ENCODE measurements at regions not wholly inside any gene's neighbourhood (a gene's known extent, or its start where the extent isn't known, plus 50 kb on each side); places are given as distances from the start of the nearest gene placed in this dataset.
"Not testable (repeated sequence)": the region's sequence is repeated elsewhere in the genome, so short reads cannot be mapped to it uniquely, and the experiment has no call there.

GRCh38 chr12:9365296-9365695, 157.1 kb upstream of the PZP start:
- DNase-seq = no peak

GRCh38 chr12:9364224-9365176, 156.3 kb upstream of the PZP start:
- DNase-seq = no peak

GRCh38 chr12:9363145-9363544, 154.9 kb upstream of the PZP start:
- no peak for DNase-seq

GRCh38 chr12:9361879-9362326, 153.7 kb upstream of the PZP start:
- DNase-seq = no peak

GRCh38 chr12:9354009-9354754, 146.0 kb upstream of the PZP start:
- DNase-seq = not testable (repeated sequence)

GRCh38 chr12:9351136-9351535, 142.9 kb upstream of the PZP start:
- DNase-seq = no peak

- DNase-seq = no peak
These were observed 142.0 kb upstream of the PZP start for GRCh38 chr12:9349888-9350885.

- no peak for DNase-seq
These were observed 140.8 kb upstream of the PZP start for GRCh38 chr12:9348906-9349518.

GRCh38 chr12:9347328-9348127, 139.3 kb upstream of the PZP start:
- DNase-seq = no peak

- DNase-seq = no peak
These were observed 138.7 kb upstream of the PZP start for GRCh38 chr12:9346866-9347327.

GRCh38 chr12:9345171-9345570, 137.0 kb upstream of the PZP start:
- DNase-seq = no peak

GRCh38 chr12:9344541-9344940, 136.3 kb upstream of the PZP start:
- no peak for DNase-seq

- DNase-seq = no peak
These were observed 135.5 kb upstream of the PZP start for GRCh38 chr12:9343731-9344130.

- no peak for DNase-seq
These were observed 134.6 kb upstream of the PZP start for GRCh38 chr12:9342614-9343353.

GRCh38 chr12:9341260-9341585, 133.0 kb upstream of the PZP start:
- DNase-seq = no peak

- peak; percentile 54 for DNase-seq
These were observed 132.4 kb upstream of the PZP start for GRCh38 chr12:9340422-9341259.

- no peak for DNase-seq
These were observed 129.5 kb upstream of the PZP start for GRCh38 chr12:9337656-9338055.

GRCh38 chr12:9336375-9337011, 128.3 kb upstream of the PZP start:
- not testable (repeated sequence) for DNase-seq

GRCh38 chr12:9335867-9336266, 127.7 kb upstream of the PZP start:
- DNase-seq = no peak
